Keratinocyte (primary cell): ENCODE measurements at regions not wholly inside any gene's neighbourhood (a gene's known extent, or its start where the extent isn't known, plus 50 kb on each side); places are given as distances from the start of the nearest gene placed in this dataset.

ENCODE experiments used
- DNase-seq: peaks from one replicate; pipeline ENCODE4 v3.0.0-alpha.2; 2011; ENCODE audit warnings: low read depth, missing footprints, low spot score
- FAIRE-seq: peaks from 2 replicates; lab custom pipeline; 2011; peaks lifted over from hg19 to GRCh38; lab: Jason Lieb, UNC
- H2AFZ ChIP-seq: 2 replicates; pipeline ENCODE4 v1.6.0; 2012; ENCODE audit warnings: low read length, control low read depth, inconsistent platforms; ENCODE audit not compliant: control insufficient read depth
- H3K27ac ChIP-seq: 2 replicates; pipeline ENCODE4 v1.5.1; 2011; ENCODE audit warnings: low read length; ENCODE audit not compliant: control insufficient read depth, insufficient read depth
- H3K27me3 ChIP-seq: 3 replicates; pipeline ENCODE4 v1.6.0; 2011; ENCODE audit warnings: low read length; ENCODE audit not compliant: control insufficient read depth, insufficient read depth; ENCODE audit errors: extremely low read depth
- H3K36me3 ChIP-seq, 2 experiments: 2 replicates in 1 of 2; 3 replicates in 1 of 2; pipeline ENCODE4 v1.5.1; 2011; ENCODE audit warnings: low read length in 2 of 2, mild to moderate bottlenecking in 1 of 2; ENCODE audit not compliant: control insufficient read depth in 2 of 2, insufficient read depth in 2 of 2; ENCODE audit errors: extremely low read depth in 1 of 2
- H3K4me1 ChIP-seq: 3 replicates; pipeline ENCODE4 v1.5.1; 2011; ENCODE audit warnings: low read length; ENCODE audit not compliant: control insufficient read depth, insufficient read depth; ENCODE audit errors: extremely low read depth
- H3K4me2 ChIP-seq: 3 replicates; pipeline ENCODE4 v1.6.0; 2011; ENCODE audit warnings: low read depth, low read length; ENCODE audit not compliant: control insufficient read depth, insufficient read depth; ENCODE audit errors: extremely low read depth
- H3K4me3 ChIP-seq, 3 experiments: fragments of 200-600 bp in 1 of 3; sonication (generic) in 1 of 3; 2 replicates in 2 of 3; 3 replicates in 1 of 3; pipeline ENCODE4 v1.5.1; 2011 to 2016; ENCODE audit warnings: low read length in 3 of 3, mild to moderate bottlenecking in 3 of 3, control low read depth in 2 of 3, inconsistent platforms in 1 of 3, low read depth in 1 of 3, mixed read lengths in 1 of 3, mixed run types in 1 of 3, moderate library complexity in 1 of 3; ENCODE audit not compliant: control insufficient read depth in 2 of 3, insufficient read depth in 2 of 3; ENCODE audit errors: extremely low read depth in 1 of 3
- H3K79me2 ChIP-seq: 2 replicates; pipeline ENCODE4 v1.6.0; 2012; ENCODE audit warnings: low read length; ENCODE audit not compliant: control insufficient read depth, insufficient read depth
- H3K9ac ChIP-seq: 3 replicates; pipeline ENCODE4 v1.6.0; 2011; ENCODE audit warnings: low read length; ENCODE audit not compliant: control insufficient read depth, insufficient read depth; ENCODE audit errors: extremely low read depth
- H3K9me1 ChIP-seq: 3 replicates; pipeline ENCODE4 v1.6.0; 2011; ENCODE audit warnings: low read length; ENCODE audit not compliant: control insufficient read depth, insufficient read depth; ENCODE audit errors: extremely low read depth
- H3K9me3 ChIP-seq: 2 replicates; pipeline ENCODE4 v1.5.1; 2012; ENCODE audit warnings: low read depth, low read length; ENCODE audit not compliant: control insufficient read depth
- H4K20me1 ChIP-seq: 3 replicates; pipeline ENCODE4 v1.6.0; 2011; ENCODE audit warnings: low read length; ENCODE audit not compliant: control insufficient read depth, insufficient read depth; ENCODE audit errors: extremely low read depth
- EZH2 ChIP-seq: IDR thresholded peaks from one replicate; pipeline ENCODE4 v1.6.1; 2012; ENCODE audit warnings: inconsistent platforms, mild to moderate bottlenecking, low read length, moderate library complexity
- dilution Hi-C: fragments of 300-500 bp; cut with MboI; formaldehyde crosslinking; loops from one replicate; pipeline ENCODE4 v1.7.0; 2020; ENCODE audit warnings: low sequenced_read_pairs; ENCODE audit not compliant: extremely low pct_ligation_motif_present
- TF ChIP-seq, protein P1 (sequence below), 3 experiments: IDR thresholded peaks in 1 of 3; conservative IDR thresholded peaks in 1 of 3; optimal IDR thresholded peaks in 1 of 3; 2 replicates in 2 of 3; 3 replicates in 1 of 3; pipeline versions ENCODE3 to v1.5.1; 2011; ENCODE audit warnings: low read length in 3 of 3, mild to moderate bottlenecking in 3 of 3, moderate library complexity in 2 of 3, control low read depth in 1 of 3, inconsistent platforms in 1 of 3; ENCODE audit not compliant: insufficient read depth in 2 of 3; ENCODE audit errors: extremely low read depth in 1 of 3

DNA sequence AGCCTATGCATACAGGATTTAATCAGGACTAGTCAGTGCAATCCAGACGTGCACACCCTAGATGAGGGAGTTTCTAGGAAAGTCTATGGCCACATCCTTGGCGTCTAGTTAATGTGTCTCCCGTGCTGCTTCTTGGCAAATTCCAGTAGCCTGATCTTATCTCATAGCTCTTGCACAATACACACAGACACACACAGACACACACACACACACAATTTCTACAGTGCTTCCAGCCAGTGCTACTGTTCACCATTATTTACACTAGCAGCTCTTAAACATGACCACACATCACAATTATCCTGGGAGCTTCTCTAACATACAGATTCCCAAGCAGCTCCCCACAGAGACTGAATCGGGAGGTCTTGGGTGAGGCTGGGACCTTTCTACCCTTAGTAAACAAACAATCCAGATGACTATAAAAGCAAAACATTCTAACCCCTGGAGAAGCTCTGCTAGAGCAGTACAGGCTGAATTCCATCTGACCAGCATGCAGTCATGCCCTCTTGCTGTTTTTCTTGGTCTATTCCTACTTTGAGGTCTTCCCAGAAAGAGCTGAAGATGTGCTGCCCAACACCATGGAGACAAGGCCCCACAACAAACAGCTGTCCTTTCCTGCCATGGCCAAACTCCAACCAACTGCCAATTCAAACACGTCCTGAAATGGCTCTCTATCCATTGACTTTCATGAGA lies 236.6 kb downstream of the DEPDC1B start:
- no peaks in the 10 kb centered on the region for H3K9me1 ChIP-seq
- no peak overlapping the region for H3K4me2 ChIP-seq
- H2AFZ ChIP-seq: no peak overlapping the region
- TF ChIP-seq, protein P1, sequence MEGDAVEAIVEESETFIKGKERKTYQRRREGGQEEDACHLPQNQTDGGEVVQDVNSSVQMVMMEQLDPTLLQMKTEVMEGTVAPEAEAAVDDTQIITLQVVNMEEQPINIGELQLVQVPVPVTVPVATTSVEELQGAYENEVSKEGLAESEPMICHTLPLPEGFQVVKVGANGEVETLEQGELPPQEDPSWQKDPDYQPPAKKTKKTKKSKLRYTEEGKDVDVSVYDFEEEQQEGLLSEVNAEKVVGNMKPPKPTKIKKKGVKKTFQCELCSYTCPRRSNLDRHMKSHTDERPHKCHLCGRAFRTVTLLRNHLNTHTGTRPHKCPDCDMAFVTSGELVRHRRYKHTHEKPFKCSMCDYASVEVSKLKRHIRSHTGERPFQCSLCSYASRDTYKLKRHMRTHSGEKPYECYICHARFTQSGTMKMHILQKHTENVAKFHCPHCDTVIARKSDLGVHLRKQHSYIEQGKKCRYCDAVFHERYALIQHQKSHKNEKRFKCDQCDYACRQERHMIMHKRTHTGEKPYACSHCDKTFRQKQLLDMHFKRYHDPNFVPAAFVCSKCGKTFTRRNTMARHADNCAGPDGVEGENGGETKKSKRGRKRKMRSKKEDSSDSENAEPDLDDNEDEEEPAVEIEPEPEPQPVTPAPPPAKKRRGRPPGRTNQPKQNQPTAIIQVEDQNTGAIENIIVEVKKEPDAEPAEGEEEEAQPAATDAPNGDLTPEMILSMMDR (optimal IDR thresholded peaks at IDR 0.05 in 1 of 3, IDR thresholded peaks at IDR 0.05 in 1 of 3, conservative IDR thresholded peaks at IDR 0.05 in 1 of 3; ENCODE audit: extremely low read depth in 1 of 3, insufficient read depth in 2 of 3, low read length in 3 of 3): no peak
- TF ChIP-seq EZH2: no peak
- H3K27ac ChIP-seq: no peak overlapping the region
- H3K4me1 ChIP-seq: no peaks in the 10 kb centered on the region
- no peak overlapping the region for H3K4me3 ChIP-seq
- no peaks in the 10 kb centered on the region for H4K20me1 ChIP-seq
- no peaks in the 10 kb centered on the region for H3K27me3 ChIP-seq
- H3K9ac ChIP-seq: no peak overlapping the region
- dilution Hi-C loops: no loop called here
- FAIRE-seq: no peak
- H3K79me2 ChIP-seq: no peaks in the 10 kb centered on the region
- H3K9me3 ChIP-seq: no peaks in the 10 kb centered on the region
- DNase-seq: no peak
- H3K36me3 ChIP-seq: no peaks in the 10 kb centered on the region

GRCh38 chr5:60458666-60459065 lies 241.3 kb downstream of the DEPDC1B start:
- Histone ChIP-seq H2AFZ (no peak overlapping the region), H3K27me3 (no peaks in the 10 kb centered on the region), H4K20me1 (no peaks in the 10 kb centered on the region), H3K9me1 (no peaks in the 10 kb centered on the region), H3K9ac (no peak overlapping the region), H3K27ac (no peak overlapping the region), H3K4me2 (no peak overlapping the region), H3K36me3 (no peaks in the 10 kb centered on the region), H3K79me2 (no peaks in the 10 kb centered on the region), H3K4me1 (no peaks in the 10 kb centered on the region), H3K4me3 (no peak overlapping the region), H3K9me3 (no peaks in the 10 kb centered on the region)
- no peak for DNase-seq
- TF ChIP-seq, protein P1 (optimal IDR thresholded peaks at IDR 0.05 in 1 of 3, IDR thresholded peaks at IDR 0.05 in 1 of 3, conservative IDR thresholded peaks at IDR 0.05 in 1 of 3; ENCODE audit: extremely low read depth in 1 of 3, insufficient read depth in 2 of 3, low read length in 3 of 3): no peak
- no peak for FAIRE-seq
- dilution Hi-C loops: no loop called here
